Endodermal cell (in vitro differentiated cells): ENCODE measurements at regions not wholly inside any gene's neighbourhood (a gene's known extent, or its start where the extent isn't known, plus 50 kb on each side); places are given as distances from the start of the nearest gene placed in this dataset.

Source experiments
- DNase-seq: peaks from one replicate; pipeline ENCODE4 v3.0.0-alpha.2; 2017
- H3K27ac ChIP-seq: 2 replicates; pipeline ENCODE4 v1.5.1; 2013; ENCODE audit warnings: mild to moderate bottlenecking, low read depth, low read length, moderate library complexity
- H3K27me3 ChIP-seq: 2 replicates; pipeline ENCODE4 v1.6.1; 2013; ENCODE audit warnings: mild to moderate bottlenecking, low read length, moderate library complexity; ENCODE audit not compliant: insufficient read depth, control insufficient read depth, poor library complexity, severe bottlenecking
- H3K36me3 ChIP-seq: 2 replicates; pipeline ENCODE4 v1.7.0; 2013; ENCODE audit warnings: mild to moderate bottlenecking, low read length, moderate library complexity; ENCODE audit not compliant: control insufficient read depth, insufficient read depth
- H3K4me1 ChIP-seq: one replicate; pipeline ENCODE4 v1.7.0; 2013; ENCODE audit warnings: low read length; ENCODE audit not compliant: control insufficient read depth, insufficient read depth
- H3K4me3 ChIP-seq: 2 replicates; pipeline ENCODE4 v1.5.1; 2013; ENCODE audit warnings: mild to moderate bottlenecking, low read length, moderate library complexity
- H3K9ac ChIP-seq: 2 replicates; pipeline ENCODE4 v1.6.1; 2013; ENCODE audit warnings: mild to moderate bottlenecking, low read length, moderate library complexity; ENCODE audit not compliant: poor library complexity, severe bottlenecking; ENCODE audit errors: extremely low read depth
- H3K9me3 ChIP-seq: 2 replicates; pipeline ENCODE4 v1.6.1; 2013; ENCODE audit warnings: mild to moderate bottlenecking, low read length, moderate library complexity; ENCODE audit not compliant: control insufficient read depth
- H3K27ac Mint-ChIP-seq: 2 replicates; pipeline ENCODE4 v1.8.0; 2020; ENCODE audit warnings: mixed read lengths
- H3K27me3 Mint-ChIP-seq: 2 replicates; pipeline ENCODE4 v1.8.0; 2021; ENCODE audit warnings: mild to moderate bottlenecking, mixed read lengths; ENCODE audit not compliant: insufficient read depth
- H3K36me3 Mint-ChIP-seq: 2 replicates; pipeline ENCODE4 v1.8.0; 2020; ENCODE audit warnings: low read depth, mixed read lengths
- H3K4me1 Mint-ChIP-seq: 2 replicates; pipeline ENCODE4 v1.8.0; 2020; ENCODE audit warnings: mixed read lengths
- H3K4me3 Mint-ChIP-seq: 2 replicates; pipeline ENCODE4 v1.8.0; 2020; ENCODE audit warnings: mild to moderate bottlenecking, moderate library complexity, mixed read lengths
- H3K9me3 Mint-ChIP-seq: 2 replicates; pipeline ENCODE4 v1.8.0; 2020; ENCODE audit warnings: mild to moderate bottlenecking, mixed read lengths
- CTCF ChIP-seq: fragments of 200-600 bp; sonication (generic); conservative IDR thresholded peaks from 2 replicates; pipeline ENCODE4 v1.5.0; 2021; ENCODE audit warnings: antibody characterized with exemption, mild to moderate bottlenecking

GRCh38 chr5:27733237-27733636, 694.9 kb upstream of the CDH9 start:
- H3K4me1 ChIP-seq: no peaks in the 10 kb centered on the region
- no peaks in the 10 kb centered on the region for H3K9me3 ChIP-seq
- no peaks in the 10 kb centered on the region for H3K9me3 Mint-ChIP-seq
- no peaks in the 10 kb centered on the region for H3K27me3 ChIP-seq
- no peak overlapping the region for H3K4me3 Mint-ChIP-seq
- H3K27ac ChIP-seq: no peak overlapping the region
- no peak overlapping the region for H3K9ac ChIP-seq
- no peak for TF ChIP-seq CTCF
- H3K4me3 ChIP-seq: no peak overlapping the region
- H3K27me3 Mint-ChIP-seq: no peaks in the 10 kb centered on the region
- no peak for DNase-seq
- no peaks in the 10 kb centered on the region for H3K4me1 Mint-ChIP-seq
- H3K27ac Mint-ChIP-seq: no peak overlapping the region
- H3K36me3 Mint-ChIP-seq: no peaks in the 10 kb centered on the region
- H3K36me3 ChIP-seq: no peaks in the 10 kb centered on the region

- H3K27ac Mint-ChIP-seq: no peak overlapping the region
- peaks cover 9% of the 10 kb centered on the region for H3K4me1 Mint-ChIP-seq
- H3K27me3 Mint-ChIP-seq: no peaks in the 10 kb centered on the region
- H3K36me3 Mint-ChIP-seq: no peaks in the 10 kb centered on the region
- no peak overlapping the region for H3K4me3 Mint-ChIP-seq
- no peaks in the 10 kb centered on the region for H3K9me3 Mint-ChIP-seq
- no peaks in the 10 kb centered on the region for H3K36me3 ChIP-seq
- no peaks in the 10 kb centered on the region for H3K27me3 ChIP-seq
- no peak for TF ChIP-seq CTCF
- H3K4me3 ChIP-seq: no peak overlapping the region
- no peak overlapping the region for H3K27ac ChIP-seq
- DNase-seq: no peak
- no peaks in the 10 kb centered on the region for H3K4me1 ChIP-seq
- no peaks in the 10 kb centered on the region for H3K9me3 ChIP-seq
- no peak overlapping the region for H3K9ac ChIP-seq
These were observed 688.9 kb upstream of the CDH9 start for GRCh38 chr5:27727254-27727653.

DNA sequence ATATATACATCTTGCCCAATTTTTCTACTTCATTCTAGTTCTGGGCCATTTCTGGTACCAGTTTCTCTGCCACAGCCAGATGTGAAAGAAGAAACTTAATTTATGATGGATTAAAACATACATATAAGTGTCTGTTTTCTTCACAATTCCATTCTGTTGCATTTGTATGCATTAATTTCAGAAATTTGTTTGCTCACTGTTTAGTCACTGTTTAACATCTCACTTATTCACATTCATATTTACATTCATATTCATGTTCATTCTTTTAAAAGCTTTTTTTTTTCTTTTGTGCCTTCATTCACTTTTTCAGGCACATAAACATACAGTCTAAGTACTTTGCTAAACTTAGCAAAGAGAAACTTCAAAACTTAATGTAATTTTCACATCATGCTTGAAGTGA, 684.0 kb upstream of the CDH9 start:
- H3K9me3 ChIP-seq: no peaks in the 10 kb centered on the region
- H3K4me1 ChIP-seq: no peaks in the 10 kb centered on the region
- no peak for DNase-seq
- no peaks in the 10 kb centered on the region for H3K27me3 ChIP-seq
- no peak overlapping the region for H3K9ac ChIP-seq
- H3K27me3 Mint-ChIP-seq: no peaks in the 10 kb centered on the region
- H3K4me1 Mint-ChIP-seq: peaks cover 7% of the 10 kb centered on the region
- no peak overlapping the region for H3K27ac Mint-ChIP-seq
- TF ChIP-seq CTCF: no peak
- no peaks in the 10 kb centered on the region for H3K36me3 Mint-ChIP-seq
- H3K27ac ChIP-seq: no peak overlapping the region
- H3K36me3 ChIP-seq: no peaks in the 10 kb centered on the region
- H3K4me3 Mint-ChIP-seq: no peak overlapping the region
- no peak overlapping the region for H3K4me3 ChIP-seq
- no peaks in the 10 kb centered on the region for H3K9me3 Mint-ChIP-seq
